ENCODE measurements at regions not wholly inside any gene's neighbourhood (a gene's known extent, or its start where the extent isn't known, plus 50 kb on each side); places are given as distances from the start of the nearest gene placed in this dataset.

- Histone ChIP-seq H4K12ac (ENCODE audit: low read depth, low read length) (no peak overlapping the region), H3K23ac (ENCODE audit: low read length) (no peak overlapping the region), H3K27ac (ENCODE audit: low read depth, low read length) (no peak overlapping the region)
These were observed 255.6 kb downstream of the DHX15 start for GRCh38 chr4:24328711-24329110.

GRCh38 chr4:24328310-24328709 lies 256.0 kb downstream of the DHX15 start:
- DNase-seq = no peak
- H3K4me2 ChIP-seq (ENCODE audit: low read length) = no peak overlapping the region
- no peak overlapping the region for H4K91ac ChIP-seq (ENCODE audit: low read depth, low read length)
- H3K23ac ChIP-seq (ENCODE audit: low read length) = no peak overlapping the region
- H4K8ac ChIP-seq (ENCODE audit: low read depth, low read length) = no peak overlapping the region
- no peaks in the 10 kb centered on the region for H3K9me3 ChIP-seq (ENCODE audit: insufficient read depth, low read depth, low read length)
- no CpG with 5 or more reads among the region's 1 CpG for WGBS (ENCODE audit: extremely low coverage, insufficient coverage, insufficient read length)
- H2BK5ac ChIP-seq (ENCODE audit: low read depth, low read length, poor library complexity) = no peak overlapping the region
- H3K27ac ChIP-seq (ENCODE audit: low read depth, low read length) = no peak overlapping the region
- no peak overlapping the region for H3K4ac ChIP-seq (ENCODE audit: low read depth, low read length)
- H3K79me1 ChIP-seq (ENCODE audit: low read length) = no peaks in the 10 kb centered on the region
- no peak overlapping the region for H2BK120ac ChIP-seq (ENCODE audit: insufficient read depth, low read length, poor library complexity)
- H3K9ac ChIP-seq (ENCODE audit: low read length) = no peak overlapping the region
- H2AFZ ChIP-seq (ENCODE audit: insufficient read depth, low read length, poor library complexity) = no peak overlapping the region
- H2BK12ac ChIP-seq (ENCODE audit: low read length) = no peak overlapping the region
- H2AK5ac ChIP-seq (ENCODE audit: low read length) = no peak overlapping the region
- no peak overlapping the region for H3K4me3 ChIP-seq (ENCODE audit: low read depth, low read length)
- no peaks in the 10 kb centered on the region for H3K27me3 ChIP-seq (ENCODE audit: insufficient read depth, low read length)
- no peak overlapping the region for H3K18ac ChIP-seq (ENCODE audit: low read length)
- H3K4me1 ChIP-seq (ENCODE audit: control insufficient read depth in 1 of 2, insufficient read depth in 2 of 2, low read length in 2 of 2) = peaks cover 2 to 4% of the 10 kb centered on the region in 2 experiments
- H3K14ac ChIP-seq (ENCODE audit: low read length) = no peak overlapping the region
- no peaks in the 10 kb centered on the region for H3K36me3 ChIP-seq (ENCODE audit: control insufficient read depth in 1 of 2, insufficient read depth in 2 of 2, low read length in 2 of 2)
- H3K79me2 ChIP-seq (ENCODE audit: control insufficient read depth, insufficient read depth, low read length, poor library complexity) = no peaks in the 10 kb centered on the region
- no peak overlapping the region for H4K12ac ChIP-seq (ENCODE audit: low read depth, low read length)

More at GRCh38 chr4:24328711-24329110, 255.6 kb downstream of the DHX15 start:
- H3K4me2 ChIP-seq (ENCODE audit: low read length) = no peak overlapping the region
- H3K4ac ChIP-seq (ENCODE audit: low read depth, low read length) = no peak overlapping the region
- H3K4me3 ChIP-seq (ENCODE audit: low read depth, low read length) = no peak overlapping the region
- H2BK5ac ChIP-seq (ENCODE audit: low read depth, low read length, poor library complexity) = no peak overlapping the region
- H3K4me1 ChIP-seq (ENCODE audit: control insufficient read depth in 1 of 2, insufficient read depth in 2 of 2, low read length in 2 of 2) = peaks cover 2 to 4% of the 10 kb centered on the region in 2 experiments
- no peaks in the 10 kb centered on the region for H3K9me3 ChIP-seq (ENCODE audit: insufficient read depth, low read depth, low read length)
- H2BK120ac ChIP-seq (ENCODE audit: insufficient read depth, low read length, poor library complexity) = no peak overlapping the region
- H2AK5ac ChIP-seq (ENCODE audit: low read length) = no peak overlapping the region
- no CpG with 5 or more reads among the region's 7 CpGs for WGBS (ENCODE audit: extremely low coverage, insufficient coverage, insufficient read length)
- H2BK12ac ChIP-seq (ENCODE audit: low read length) = no peak overlapping the region
- no peaks in the 10 kb centered on the region for H3K79me1 ChIP-seq (ENCODE audit: low read length)
- H4K91ac ChIP-seq (ENCODE audit: low read depth, low read length) = no peak overlapping the region
- DNase-seq = no peak
- H4K8ac ChIP-seq (ENCODE audit: low read depth, low read length) = no peak overlapping the region
- H3K9ac ChIP-seq (ENCODE audit: low read length) = no peak overlapping the region
- H3K27me3 ChIP-seq (ENCODE audit: insufficient read depth, low read length) = no peaks in the 10 kb centered on the region
- H3K36me3 ChIP-seq (ENCODE audit: control insufficient read depth in 1 of 2, insufficient read depth in 2 of 2, low read length in 2 of 2) = no peaks in the 10 kb centered on the region
- no peaks in the 10 kb centered on the region for H3K79me2 ChIP-seq (ENCODE audit: control insufficient read depth, insufficient read depth, low read length, poor library complexity)
- H2AFZ ChIP-seq (ENCODE audit: insufficient read depth, low read length, poor library complexity) = no peak overlapping the region
- H3K18ac ChIP-seq (ENCODE audit: low read length) = no peak overlapping the region
- H3K14ac ChIP-seq (ENCODE audit: low read length) = no peak overlapping the region

- Histone ChIP-seq H2BK120ac (ENCODE audit: insufficient read depth, low read length, poor library complexity) (no peak overlapping the region), H3K79me2 (ENCODE audit: control insufficient read depth, insufficient read depth, low read length, poor library complexity) (no peaks in the 10 kb centered on the region), H2AFZ (ENCODE audit: insufficient read depth, low read length, poor library complexity) (no peak overlapping the region), H4K91ac (ENCODE audit: low read depth, low read length) (no peak overlapping the region), H3K4me1 (ENCODE audit: control insufficient read depth in 1 of 2, insufficient read depth in 2 of 2, low read length in 2 of 2) (no peaks in the 10 kb centered on the region), H3K23ac (ENCODE audit: low read length) (no peak overlapping the region), H3K9me3 (ENCODE audit: insufficient read depth, low read depth, low read length) (peaks cover 2% of the 10 kb centered on the region), H3K27ac (ENCODE audit: low read depth, low read length) (no peak overlapping the region), H3K4me2 (ENCODE audit: low read length) (no peak overlapping the region), H2AK5ac (ENCODE audit: low read length) (no peak overlapping the region), H2BK12ac (ENCODE audit: low read length) (no peak overlapping the region), H3K4me3 (ENCODE audit: low read depth, low read length) (no peak overlapping the region), H4K8ac (ENCODE audit: low read depth, low read length) (no peak overlapping the region), H4K12ac (ENCODE audit: low read depth, low read length) (no peak overlapping the region), H2BK5ac (ENCODE audit: low read depth, low read length, poor library complexity) (no peak overlapping the region), H3K14ac (ENCODE audit: low read length) (no peak overlapping the region), H3K27me3 (ENCODE audit: insufficient read depth, low read length) (no peaks in the 10 kb centered on the region), H3K4ac (ENCODE audit: low read depth, low read length) (no peak overlapping the region), H3K79me1 (ENCODE audit: low read length) (no peaks in the 10 kb centered on the region), H3K18ac (ENCODE audit: low read length) (no peak overlapping the region), H3K9ac (ENCODE audit: low read length) (no peak overlapping the region), H3K36me3 (ENCODE audit: control insufficient read depth in 1 of 2, insufficient read depth in 2 of 2, low read length in 2 of 2) (no peaks in the 10 kb centered on the region)
- no CpG with 5 or more reads among the region's 3 CpGs for WGBS (ENCODE audit: extremely low coverage, insufficient coverage, insufficient read length)
- no peak for DNase-seq
These were observed 261.4 kb downstream of the DHX15 start for GRCh38 chr4:24322995-24323394.

GRCh38 chr4:24322511-24322910 lies 261.8 kb downstream of the DHX15 start:
- no peaks in the 10 kb centered on the region for H3K27me3 ChIP-seq (ENCODE audit: insufficient read depth, low read length)
- no peaks in the 10 kb centered on the region for H3K4me1 ChIP-seq (ENCODE audit: control insufficient read depth in 1 of 2, insufficient read depth in 2 of 2, low read length in 2 of 2)
- no peak overlapping the region for H2AK5ac ChIP-seq (ENCODE audit: low read length)
- no peak overlapping the region for H2BK12ac ChIP-seq (ENCODE audit: low read length)
- H4K8ac ChIP-seq (ENCODE audit: low read depth, low read length) = no peak overlapping the region
- H3K4ac ChIP-seq (ENCODE audit: low read depth, low read length) = no peak overlapping the region
- H3K9me3 ChIP-seq (ENCODE audit: insufficient read depth, low read depth, low read length) = peaks cover 2% of the 10 kb centered on the region
- H4K12ac ChIP-seq (ENCODE audit: low read depth, low read length) = no peak overlapping the region
- H3K14ac ChIP-seq (ENCODE audit: low read length) = no peak overlapping the region
- no CpG with 5 or more reads among the region's 1 CpG for WGBS (ENCODE audit: extremely low coverage, insufficient coverage, insufficient read length)
- no peaks in the 10 kb centered on the region for H3K79me1 ChIP-seq (ENCODE audit: low read length)
- no peak overlapping the region for H3K27ac ChIP-seq (ENCODE audit: low read depth, low read length)
- DNase-seq = no peak
- no peak overlapping the region for H3K18ac ChIP-seq (ENCODE audit: low read length)
- no peak overlapping the region for H3K4me3 ChIP-seq (ENCODE audit: low read depth, low read length)
- no peak overlapping the region for H2BK5ac ChIP-seq (ENCODE audit: low read depth, low read length, poor library complexity)
- H4K91ac ChIP-seq (ENCODE audit: low read depth, low read length) = no peak overlapping the region
- H2AFZ ChIP-seq (ENCODE audit: insufficient read depth, low read length, poor library complexity) = no peak overlapping the region
- H3K36me3 ChIP-seq (ENCODE audit: control insufficient read depth in 1 of 2, insufficient read depth in 2 of 2, low read length in 2 of 2) = no peaks in the 10 kb centered on the region
- no peak overlapping the region for H3K9ac ChIP-seq (ENCODE audit: low read length)
- no peak overlapping the region for H2BK120ac ChIP-seq (ENCODE audit: insufficient read depth, low read length, poor library complexity)
- no peak overlapping the region for H3K23ac ChIP-seq (ENCODE audit: low read length)
- H3K4me2 ChIP-seq (ENCODE audit: low read length) = no peak overlapping the region
- H3K79me2 ChIP-seq (ENCODE audit: control insufficient read depth, insufficient read depth, low read length, poor library complexity) = no peaks in the 10 kb centered on the region
